ENCODE measurements at regions not wholly inside any gene's neighbourhood (a gene's known extent, or its start where the extent isn't known, plus 50 kb on each side); places are given as distances from the start of the nearest gene placed in this dataset.
A peak's percentile ranks its signal among the peaks of the same experiment; 100 is the strongest.

GRCh38 chr7:17646253-17646956 lies 293.9 kb downstream of the SNX13 start:
- H3K4me1 ChIP-seq: peaks cover 0 to 10% (median 8%) of the 10 kb centered on the region in 4 donors
- TF ChIP-seq POLR2AphosphoS5 (IDR thresholded peaks at IDR 0.05): no peak
- no peak for TF ChIP-seq POLR2A (IDR thresholded peaks at IDR 0.05; ENCODE audit: low read depth)
- TF ChIP-seq EP300 (IDR thresholded peaks at IDR 0.05): no peak
- peak; percentile 9 to 29 (median 21) for TF ChIP-seq CTCF (IDR thresholded peaks at IDR 0.05)
- no peak for DNase-seq (ENCODE audit: extremely low spot score)
- no peak overlapping the region for H3K4me3 ChIP-seq
- H3K36me3 ChIP-seq: no peaks in the 10 kb centered on the region
- intact Hi-C loops (cut with DNase I): loop anchor here (10.0 kb wide), 1 partner anchor 342 kb away; no protein-coding TSS in a partner anchor
- H3K27ac ChIP-seq (replicated peaks in 1 of 4): no peak overlapping the region
- H3K9me3 ChIP-seq: no peaks in the 10 kb centered on the region
- 65% methylated on average over 3 of the region's 3 CpGs for WGBS
- no peaks in the 10 kb centered on the region for H3K27me3 ChIP-seq

- DNase-seq (ENCODE audit: extremely low spot score): no peak
- Histone ChIP-seq H3K36me3 (no peaks in the 10 kb centered on the region), H3K4me1 (peaks cover 0 to 22% (median 19%) of the 10 kb centered on the region in 4 donors), H3K27ac (replicated peaks in 1 of 4) (peak overlapping the region; percentile 17 to 69 (median 40)), H3K4me3 (no peak overlapping the region), H3K9me3 (no peaks in the 10 kb centered on the region), H3K27me3 (no peaks in the 10 kb centered on the region)
- WGBS: 64% methylated on average over 2 of the region's 2 CpGs
- TF ChIP-seq EP300 (IDR thresholded peaks at IDR 0.05): no peak
- no peak for TF ChIP-seq POLR2AphosphoS5 (IDR thresholded peaks at IDR 0.05)
- TF ChIP-seq POLR2A (IDR thresholded peaks at IDR 0.05; ENCODE audit: low read depth): no peak
- no peak for TF ChIP-seq CTCF (IDR thresholded peaks at IDR 0.05)
- intact Hi-C loops (cut with DNase I): no loop called here
Observed at GRCh38 chr7:17651341-17651740, 289.0 kb downstream of the SNX13 start.

- Histone ChIP-seq H3K27ac (replicated peaks in 1 of 4) (peak overlapping the region; percentile 24 to 69 (median 40)), H3K9me3 (no peaks in the 10 kb centered on the region), H3K4me3 (no peak overlapping the region), H3K36me3 (no peaks in the 10 kb centered on the region), H3K27me3 (no peaks in the 10 kb centered on the region), H3K4me1 (peaks cover 0 to 22% (median 18%) of the 10 kb centered on the region in 4 donors)
- peak in 1 of 2 donors; percentile 48 for TF ChIP-seq POLR2AphosphoS5 (IDR thresholded peaks at IDR 0.05)
- no peak for TF ChIP-seq POLR2A (IDR thresholded peaks at IDR 0.05; ENCODE audit: low read depth)
- TF ChIP-seq CTCF (IDR thresholded peaks at IDR 0.05): peak in 1 of 3 experiments; percentile 40
- DNase-seq (ENCODE audit: extremely low spot score): no peak
- 26% methylated on average over 4 of the region's 4 CpGs for WGBS
- intact Hi-C loops (cut with DNase I): no loop called here
Observed at GRCh38 chr7:17651863-17652385, 288.4 kb downstream of the SNX13 start.

GRCh38 chr7:17654940-17655339 lies 285.4 kb downstream of the SNX13 start:
- intact Hi-C loops (cut with DNase I): no loop called here
- no peak for DNase-seq (ENCODE audit: extremely low spot score)
- TF ChIP-seq POLR2A (IDR thresholded peaks at IDR 0.05; ENCODE audit: low read depth): no peak
- TF ChIP-seq EP300 (IDR thresholded peaks at IDR 0.05): no peak
- no peak for TF ChIP-seq CTCF (IDR thresholded peaks at IDR 0.05)
- TF ChIP-seq POLR2AphosphoS5 (IDR thresholded peaks at IDR 0.05): no peak
- H3K4me3 ChIP-seq: no peak overlapping the region
- no peaks in the 10 kb centered on the region for H3K27me3 ChIP-seq
- H3K4me1 ChIP-seq: peaks cover 0 to 22% (median 18%) of the 10 kb centered on the region in 4 donors
- peak overlapping the region in 1 of 4 donors; percentile 9 for H3K27ac ChIP-seq (replicated peaks in 1 of 4)
- peaks cover 0 to 4% (median 0%) of the 10 kb centered on the region in 4 donors for H3K9me3 ChIP-seq
- WGBS: 60% methylated on average over 2 of the region's 2 CpGs
- H3K36me3 ChIP-seq: no peaks in the 10 kb centered on the region

Measured in esophagus muscularis mucosa (tissue), 4 donors.